Endothelial cell of umbilical vein (primary cell): ENCODE measurements at regions not wholly inside any gene's neighbourhood (a gene's known extent, or its start where the extent isn't known, plus 50 kb on each side); places are given as distances from the start of the nearest gene placed in this dataset.

Experiments
- BruUV-seq: library from RNA; stranded (reverse); fragments of 400-500 nt; replicated peaks from 2 replicates; lab custom pipeline; 2021; lab: Mats Ljungman, UMichigan
- CTCF ChIA-PET: fragments of 300-600, 350-600 bp; sonication (Branson Sonifier 250); formaldehyde crosslinking; loops from one replicate; lab custom pipeline; 2021; ENCODE audit warnings: antibody characterized with exemption, inconsistent platforms; lab: Charles Lee
- POLR2A ChIA-PET: fragments of 300-600, 350-600 bp; sonication (Branson Sonifier 250); formaldehyde crosslinking; loops from one replicate; lab custom pipeline; 2021; ENCODE audit warnings: antibody characterized with exemption, inconsistent platforms; lab: Charles Lee
- DNase-seq: peaks from one replicate; pipeline ENCODE4 v3.0.0-alpha.2; 2011; ENCODE audit warnings: low read depth, low spot score
- FAIRE-seq: peaks from 2 replicates; lab custom pipeline; 2011; peaks lifted over from hg19 to GRCh38; lab: Jason Lieb, UNC
- H2AFZ ChIP-seq: 2 replicates; pipeline ENCODE4 v1.6.0; 2012; ENCODE audit warnings: low read depth, low read length, control low read depth, inconsistent platforms
- H3K27ac ChIP-seq: 2 replicates; pipeline ENCODE4 v1.5.1; 2011; ENCODE audit warnings: low read depth, mild to moderate bottlenecking, control low read depth, low read length, moderate library complexity; ENCODE audit not compliant: insufficient read depth
- H3K27me3 ChIP-seq, 2 experiments: 2 replicates each; pipeline versions ENCODE4 v1.6.0 to v1.6.1; 2011; ENCODE audit warnings: low read length in 2 of 2, mixed read lengths in 1 of 2; ENCODE audit not compliant: control insufficient read depth in 2 of 2, insufficient read depth in 2 of 2
- H3K36me3 ChIP-seq, 2 experiments: 2 replicates in 1 of 2; 3 replicates in 1 of 2; pipeline ENCODE4 v1.5.1; 2011; ENCODE audit warnings: low read length in 2 of 2, mild to moderate bottlenecking in 1 of 2, moderate library complexity in 1 of 2; ENCODE audit not compliant: control insufficient read depth in 2 of 2, insufficient read depth in 2 of 2; ENCODE audit errors: extremely low read depth in 1 of 2
- H3K4me1 ChIP-seq: 3 replicates; pipeline ENCODE4 v1.5.1; 2011; ENCODE audit warnings: mild to moderate bottlenecking, low read length; ENCODE audit not compliant: control insufficient read depth, insufficient read depth; ENCODE audit errors: extremely low read depth
- H3K4me2 ChIP-seq: 2 replicates; pipeline ENCODE4 v1.6.1; 2011; ENCODE audit warnings: low read length, control low read depth, mixed read lengths; ENCODE audit not compliant: insufficient read depth
- H3K4me3 ChIP-seq, 3 experiments: fragments of 200-600 bp in 1 of 3; sonication (generic), shearing (Covaris generic) in 1 of 3; replicated peaks in 1 of 3; 2 replicates each; pipeline ENCODE4 v1.5.1; 2011 to 2016; ENCODE audit warnings: control low read depth in 3 of 3, low read length in 3 of 3, mild to moderate bottlenecking in 2 of 3, inconsistent platforms in 1 of 3, low read depth in 1 of 3, moderate library complexity in 1 of 3; ENCODE audit not compliant: insufficient read depth in 1 of 3
- H3K79me2 ChIP-seq: 2 replicates; pipeline ENCODE4 v1.6.0; 2012; ENCODE audit warnings: low read length, inconsistent platforms; ENCODE audit not compliant: control insufficient read depth, insufficient read depth
- H3K9ac ChIP-seq: replicated peaks from 2 replicates; pipeline ENCODE3; 2011; ENCODE audit warnings: low read length, control low read depth; ENCODE audit not compliant: insufficient read depth; ENCODE audit errors: extremely low read depth
- H3K9me1 ChIP-seq: replicated peaks from 3 replicates; pipeline ENCODE4 v1.6.0; 2011; ENCODE audit warnings: mild to moderate bottlenecking, low read length; ENCODE audit not compliant: control insufficient read depth, insufficient read depth; ENCODE audit errors: extremely low read depth
- H3K9me3 ChIP-seq: replicated peaks from 2 replicates; pipeline ENCODE4 v1.5.1; 2012; ENCODE audit warnings: low read length, inconsistent platforms; ENCODE audit not compliant: control insufficient read depth, insufficient read depth
- H4K20me1 ChIP-seq: replicated peaks from 2 replicates; pipeline ENCODE3; 2011; ENCODE audit warnings: mild to moderate bottlenecking, low read length; ENCODE audit not compliant: control insufficient read depth, insufficient read depth; ENCODE audit errors: extremely low read depth
- EZH2 ChIP-seq: IDR thresholded peaks from 2 replicates; pipeline ENCODE4 v1.6.1; 2012; ENCODE audit warnings: borderline replicate concordance, low read depth, mild to moderate bottlenecking, moderate library complexity, low read length, inconsistent platforms; ENCODE audit not compliant: severe bottlenecking
- FOS ChIP-seq: IDR thresholded peaks from 2 replicates; pipeline ENCODE4 v1.6.1; 2011; ENCODE audit warnings: mild to moderate bottlenecking, low read length, moderate library complexity, borderline replicate concordance; ENCODE audit not compliant: insufficient read depth
- JUN ChIP-seq: IDR thresholded peaks from 2 replicates; pipeline ENCODE4 v1.6.1; 2011; ENCODE audit warnings: borderline replicate concordance, low read depth; ENCODE audit not compliant: insufficient read length, insufficient read depth
- POLR2AphosphoS5 ChIP-seq: IDR thresholded peaks from 2 replicates; pipeline ENCODE4 v1.6.1; 2012; ENCODE audit warnings: low read depth, mild to moderate bottlenecking, control low read depth, low read length, moderate library complexity; ENCODE audit not compliant: insufficient read depth
- dilution Hi-C: fragments of 300-500 bp; cut with MboI; formaldehyde crosslinking; loops from one replicate; pipeline ENCODE4 v1.15.0; 2019; ENCODE audit warnings: low sequenced_read_pairs; ENCODE audit not compliant: extremely low pct_ligation_motif_present
- intact Hi-C: fragments of 100-400 bp; cut with micrococcal nuclease; formaldehyde crosslinking; loops from one replicate; pipeline ENCODE4 v1.10.0; 2022
- TF ChIP-seq, protein P1 (sequence below), 2 donors: IDR thresholded peaks; 1 replicate in 1 of 2; 2 replicates in 1 of 2; pipeline ENCODE4 v1.5.1; 2011; ENCODE audit warnings: low read length in 2 of 2, mild to moderate bottlenecking in 2 of 2, moderate library complexity in 2 of 2, control low read depth in 1 of 2, inconsistent platforms in 1 of 2, low read depth in 1 of 2; ENCODE audit not compliant: insufficient read depth in 1 of 2; ENCODE audit errors: extremely low read depth in 1 of 2

DNA sequence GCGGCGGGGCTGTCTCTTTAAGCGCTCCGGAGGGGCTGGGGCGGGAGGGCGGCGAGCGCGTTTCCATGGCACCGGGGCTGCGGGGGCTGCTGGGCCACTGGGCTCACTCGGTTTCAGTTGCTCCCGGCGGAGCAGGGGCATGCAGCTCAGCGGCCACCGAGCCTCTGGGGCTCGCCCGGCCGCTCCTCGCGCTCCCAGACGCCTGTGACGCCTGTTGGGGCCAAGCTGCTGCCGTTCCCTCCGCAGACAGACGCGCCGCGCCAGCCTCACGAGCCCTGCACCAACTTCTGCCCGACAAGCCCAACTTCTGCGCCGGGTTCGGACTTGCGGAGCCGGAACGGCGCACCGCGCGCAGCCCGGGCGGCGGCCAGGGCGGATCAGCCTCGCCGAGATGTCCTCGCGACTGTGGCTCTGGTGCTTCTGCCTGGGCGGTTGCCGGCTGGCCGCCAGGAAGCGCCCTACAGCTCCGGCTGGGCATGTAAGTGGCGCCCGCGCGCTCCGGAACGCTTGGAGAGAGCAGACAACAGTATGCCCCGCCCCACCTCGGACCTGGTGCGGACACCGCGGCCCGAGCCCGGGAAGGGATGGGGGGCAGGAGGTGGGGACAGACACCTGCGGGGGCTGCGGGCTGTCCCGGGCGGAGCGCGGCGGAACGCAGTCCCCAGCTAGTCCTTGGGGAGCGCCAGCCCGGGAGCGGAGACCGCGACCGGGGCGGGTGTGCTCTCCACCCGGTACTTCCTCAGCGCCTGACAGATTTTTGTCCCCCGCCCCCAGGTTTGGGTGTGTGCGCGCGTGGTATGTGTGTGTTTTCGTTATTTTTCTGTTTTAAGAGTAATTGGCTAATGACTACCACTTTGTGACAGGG lies 154.1 kb upstream of the GOLIM4 start:
- TF ChIP-seq, protein P1, sequence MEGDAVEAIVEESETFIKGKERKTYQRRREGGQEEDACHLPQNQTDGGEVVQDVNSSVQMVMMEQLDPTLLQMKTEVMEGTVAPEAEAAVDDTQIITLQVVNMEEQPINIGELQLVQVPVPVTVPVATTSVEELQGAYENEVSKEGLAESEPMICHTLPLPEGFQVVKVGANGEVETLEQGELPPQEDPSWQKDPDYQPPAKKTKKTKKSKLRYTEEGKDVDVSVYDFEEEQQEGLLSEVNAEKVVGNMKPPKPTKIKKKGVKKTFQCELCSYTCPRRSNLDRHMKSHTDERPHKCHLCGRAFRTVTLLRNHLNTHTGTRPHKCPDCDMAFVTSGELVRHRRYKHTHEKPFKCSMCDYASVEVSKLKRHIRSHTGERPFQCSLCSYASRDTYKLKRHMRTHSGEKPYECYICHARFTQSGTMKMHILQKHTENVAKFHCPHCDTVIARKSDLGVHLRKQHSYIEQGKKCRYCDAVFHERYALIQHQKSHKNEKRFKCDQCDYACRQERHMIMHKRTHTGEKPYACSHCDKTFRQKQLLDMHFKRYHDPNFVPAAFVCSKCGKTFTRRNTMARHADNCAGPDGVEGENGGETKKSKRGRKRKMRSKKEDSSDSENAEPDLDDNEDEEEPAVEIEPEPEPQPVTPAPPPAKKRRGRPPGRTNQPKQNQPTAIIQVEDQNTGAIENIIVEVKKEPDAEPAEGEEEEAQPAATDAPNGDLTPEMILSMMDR (IDR thresholded peaks at IDR 0.05; ENCODE audit: extremely low read depth in 1 of 2, insufficient read depth in 1 of 2, low read depth in 1 of 2, low read length in 2 of 2): peak; percentile 14 to 34
- TF ChIP-seq POLR2AphosphoS5 (no peak), FOS (no peak), EZH2 (peak; percentile 30), JUN (no peak)
- H3K4me3 ChIP-seq: peak overlapping the region; percentile 33 to 60 (median 53)
- no peak overlapping the region for H3K9ac ChIP-seq
- H4K20me1 ChIP-seq: no peaks in the 10 kb centered on the region
- ChIA-PET CTCF (interaction anchor here (0.8 to 2.8 kb wide), 7 partner anchors 15 to 598 kb away, joined by 3 to 16 read pairs (median 4); no protein-coding TSS in a partner anchor), POLR2A (no interaction called here)
- H3K36me3 ChIP-seq: no peaks in the 10 kb centered on the region
- peak overlapping the region; percentile 92 for H2AFZ ChIP-seq
- intact Hi-C loops: loop anchor here (1.0 kb wide), 1 partner anchor 598 kb away; no protein-coding TSS in a partner anchor
- peaks cover 16% of the 10 kb centered on the region for H3K4me1 ChIP-seq
- no peaks in the 10 kb centered on the region for H3K9me1 ChIP-seq
- H3K27ac ChIP-seq: no peak overlapping the region
- FAIRE-seq (peak; percentile 8), DNase-seq (peak; percentile 72)
- peak overlapping the region; percentile 98 for H3K4me2 ChIP-seq
- H3K27me3 ChIP-seq: peaks cover 29 to 60% of the 10 kb centered on the region in 2 experiments
- H3K79me2 ChIP-seq: no peaks in the 10 kb centered on the region
- BruUV-seq: no TSS peak
- dilution Hi-C loops: no loop called here
- H3K9me3 ChIP-seq: no peaks in the 10 kb centered on the region
